ENCODE measurements at regions not wholly inside any gene's neighbourhood (a gene's known extent, or its start where the extent isn't known, plus 50 kb on each side); places are given as distances from the start of the nearest gene placed in this dataset.

GRCh38 chr1:60137406-60137805, 63.8 kb upstream of the C1orf87 start:
- TF ChIP-seq, protein P1, sequence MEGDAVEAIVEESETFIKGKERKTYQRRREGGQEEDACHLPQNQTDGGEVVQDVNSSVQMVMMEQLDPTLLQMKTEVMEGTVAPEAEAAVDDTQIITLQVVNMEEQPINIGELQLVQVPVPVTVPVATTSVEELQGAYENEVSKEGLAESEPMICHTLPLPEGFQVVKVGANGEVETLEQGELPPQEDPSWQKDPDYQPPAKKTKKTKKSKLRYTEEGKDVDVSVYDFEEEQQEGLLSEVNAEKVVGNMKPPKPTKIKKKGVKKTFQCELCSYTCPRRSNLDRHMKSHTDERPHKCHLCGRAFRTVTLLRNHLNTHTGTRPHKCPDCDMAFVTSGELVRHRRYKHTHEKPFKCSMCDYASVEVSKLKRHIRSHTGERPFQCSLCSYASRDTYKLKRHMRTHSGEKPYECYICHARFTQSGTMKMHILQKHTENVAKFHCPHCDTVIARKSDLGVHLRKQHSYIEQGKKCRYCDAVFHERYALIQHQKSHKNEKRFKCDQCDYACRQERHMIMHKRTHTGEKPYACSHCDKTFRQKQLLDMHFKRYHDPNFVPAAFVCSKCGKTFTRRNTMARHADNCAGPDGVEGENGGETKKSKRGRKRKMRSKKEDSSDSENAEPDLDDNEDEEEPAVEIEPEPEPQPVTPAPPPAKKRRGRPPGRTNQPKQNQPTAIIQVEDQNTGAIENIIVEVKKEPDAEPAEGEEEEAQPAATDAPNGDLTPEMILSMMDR (IDR thresholded peaks at IDR 0.05 in 2 of 3, conservative IDR thresholded peaks at IDR 0.05 in 1 of 3; ENCODE audit: borderline replicate concordance in 1 of 3, insufficient read depth in 1 of 3, low read depth in 2 of 3, low read length in 2 of 3): no peak
- TF ChIP-seq EZH2 (IDR thresholded peaks at IDR 0.05): no peak
- TF ChIP-seq POLR2A (IDR thresholded peaks at IDR 0.05; ENCODE audit: borderline replicate concordance, extremely low read depth, insufficient read depth, insufficient read length): no peak
- no peak for TF ChIP-seq ZBTB33 (IDR thresholded peaks at IDR 0.05; ENCODE audit: extremely low read depth, insufficient replicate concordance, low read length)

Measured in HCT116 (cell line).